ENCODE measurements at regions not wholly inside any gene's neighbourhood (a gene's known extent, or its start where the extent isn't known, plus 50 kb on each side); places are given as distances from the start of the nearest gene placed in this dataset.

DNA sequence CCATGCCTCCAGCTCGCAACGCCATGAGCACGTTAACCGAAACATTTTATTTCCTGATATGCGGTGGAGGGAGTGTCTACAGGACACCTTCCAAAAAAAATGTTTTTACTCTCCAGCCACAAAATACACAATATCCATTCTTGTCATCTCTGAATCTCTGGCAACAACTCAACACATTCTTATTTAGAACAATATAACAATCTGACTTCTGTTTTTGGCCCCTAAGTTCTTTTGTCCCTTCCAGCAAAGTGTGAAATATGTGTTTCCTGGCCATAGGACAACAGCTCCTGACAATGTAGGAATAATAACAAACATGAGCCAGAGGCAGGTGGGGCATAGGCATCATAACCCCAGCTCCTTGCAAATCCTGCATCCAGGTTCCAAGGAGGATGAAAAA, 163.0 kb downstream of the DDX1 start:
- TF ChIP-seq CTCF (IDR thresholded peaks at IDR 0.05) (no peak), KDM1A (IDR thresholded peaks at IDR 0.05; ENCODE audit: low read depth) (no peak), NR3C1 (IDR thresholded peaks at IDR 0.05) (no peak), SMC3 (IDR thresholded peaks at IDR 0.05) (no peak), MYC (IDR thresholded peaks at IDR 0.05; ENCODE audit: borderline replicate concordance, low read length) (no peak), ZC3H11A (IDR thresholded peaks at IDR 0.05) (no peak), ESRRA (IDR thresholded peaks at IDR 0.05; ENCODE audit: borderline replicate concordance, low read length) (no peak), JUN (IDR thresholded peaks at IDR 0.05) (no peak), RAD21 (conservative IDR thresholded peaks at IDR 0.05 in 1 of 2, IDR thresholded peaks at IDR 0.05 in 1 of 2) (no peak), ZNF302 (CRISPR knock-in tag; IDR thresholded peaks at IDR 0.05) (no peak), RARB (CRISPR knock-in tag; IDR thresholded peaks at IDR 0.05) (no peak)
- TF ChIP-seq, protein P1, sequence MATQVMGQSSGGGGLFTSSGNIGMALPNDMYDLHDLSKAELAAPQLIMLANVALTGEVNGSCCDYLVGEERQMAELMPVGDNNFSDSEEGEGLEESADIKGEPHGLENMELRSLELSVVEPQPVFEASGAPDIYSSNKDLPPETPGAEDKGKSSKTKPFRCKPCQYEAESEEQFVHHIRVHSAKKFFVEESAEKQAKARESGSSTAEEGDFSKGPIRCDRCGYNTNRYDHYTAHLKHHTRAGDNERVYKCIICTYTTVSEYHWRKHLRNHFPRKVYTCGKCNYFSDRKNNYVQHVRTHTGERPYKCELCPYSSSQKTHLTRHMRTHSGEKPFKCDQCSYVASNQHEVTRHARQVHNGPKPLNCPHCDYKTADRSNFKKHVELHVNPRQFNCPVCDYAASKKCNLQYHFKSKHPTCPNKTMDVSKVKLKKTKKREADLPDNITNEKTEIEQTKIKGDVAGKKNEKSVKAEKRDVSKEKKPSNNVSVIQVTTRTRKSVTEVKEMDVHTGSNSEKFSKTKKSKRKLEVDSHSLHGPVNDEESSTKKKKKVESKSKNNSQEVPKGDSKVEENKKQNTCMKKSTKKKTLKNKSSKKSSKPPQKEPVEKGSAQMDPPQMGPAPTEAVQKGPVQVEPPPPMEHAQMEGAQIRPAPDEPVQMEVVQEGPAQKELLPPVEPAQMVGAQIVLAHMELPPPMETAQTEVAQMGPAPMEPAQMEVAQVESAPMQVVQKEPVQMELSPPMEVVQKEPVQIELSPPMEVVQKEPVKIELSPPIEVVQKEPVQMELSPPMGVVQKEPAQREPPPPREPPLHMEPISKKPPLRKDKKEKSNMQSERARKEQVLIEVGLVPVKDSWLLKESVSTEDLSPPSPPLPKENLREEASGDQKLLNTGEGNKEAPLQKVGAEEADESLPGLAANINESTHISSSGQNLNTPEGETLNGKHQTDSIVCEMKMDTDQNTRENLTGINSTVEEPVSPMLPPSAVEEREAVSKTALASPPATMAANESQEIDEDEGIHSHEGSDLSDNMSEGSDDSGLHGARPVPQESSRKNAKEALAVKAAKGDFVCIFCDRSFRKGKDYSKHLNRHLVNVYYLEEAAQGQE (IDR thresholded peaks at IDR 0.05): no peak

All from A549 (cell line).